Transverse colon (tissue), 4 donors: ENCODE measurements at regions not wholly inside any gene's neighbourhood (a gene's known extent, or its start where the extent isn't known, plus 50 kb on each side); places are given as distances from the start of the nearest gene placed in this dataset.

ENCODE experiments used
- DNase-seq: peaks from one replicate; pipeline ENCODE4 v3.0.0-alpha.2; 2019
- H3K27ac ChIP-seq, 4 donors: fragments of 200-600 bp; sonication (generic); 2 replicates each; pipeline ENCODE4 v1.5.1; 2016 to 2018; ENCODE audit warnings: inconsistent platforms in 4 of 4
- H3K27me3 ChIP-seq: fragments of 200-600 bp; sonication (generic); 2 replicates; pipeline ENCODE4 v1.5.1; 2017; ENCODE audit warnings: inconsistent platforms
- H3K36me3 ChIP-seq, 4 donors: fragments of 200-600 bp; sonication (generic); 2 replicates each; pipeline ENCODE4 v1.5.1; 2017 to 2019; ENCODE audit warnings: inconsistent platforms in 4 of 4
- H3K4me1 ChIP-seq, 4 donors: fragments of 200-600 bp; sonication (generic); 2 replicates each; pipeline ENCODE4 v1.5.1; 2017 to 2020; ENCODE audit warnings: inconsistent platforms in 4 of 4
- H3K4me3 ChIP-seq, 4 donors: fragments of 200-600 bp; sonication (generic); 1 replicate in 1 of 4; 2 replicates in 3 of 4; pipeline versions ENCODE4 v1.5.1 to v1.6.1; 2017 to 2019; ENCODE audit warnings: inconsistent platforms in 4 of 4
- H3K9me3 ChIP-seq, 2 donors: fragments of 200-600 bp; sonication (generic); 2 replicates each; pipeline ENCODE4 v1.5.1; 2017 to 2019; ENCODE audit warnings: inconsistent platforms in 2 of 2
- CTCF ChIP-seq, 5 experiments: fragments of 200-600 bp in 3 of 5; fragments of 450-650 bp in 2 of 5; sonication (generic) in 3 of 5; IDR thresholded peaks; 1 replicate in 2 of 5; 2 replicates in 3 of 5; pipeline ENCODE4 v1.5.1; 2016 to 2017; ENCODE audit warnings: antibody characterized with exemption in 5 of 5, inconsistent platforms in 3 of 5, mild to moderate bottlenecking in 2 of 5, moderate library complexity in 1 of 5
- EP300 ChIP-seq: sonication (generic); formaldehyde crosslinking; IDR thresholded peaks from one replicate; pipeline ENCODE4 v1.6.1; 2017; ENCODE audit warnings: antibody characterized with exemption, low read depth
- POLR2A ChIP-seq: fragments of 450-650 bp; IDR thresholded peaks from one replicate; pipeline ENCODE4 v1.6.1; 2016; ENCODE audit warnings: antibody characterized with exemption, mild to moderate bottlenecking, moderate library complexity
- POLR2AphosphoS5 ChIP-seq, 3 donors: sonication (generic); formaldehyde crosslinking; IDR thresholded peaks; one replicate each; pipeline ENCODE4 v1.6.1; 2016; ENCODE audit warnings: antibody characterized with exemption in 3 of 3
- whole genome bisulfite sequencing, 2 donors: methylation state at CpG; one replicate each; pipeline ENCODE4 v1.1.5; 2018; ENCODE audit warnings: low coverage in 1 of 2; 5-methylcytosine and 5-hydroxymethylcytosine counted together
- in situ Hi-C, 4 donors: fragments of 200-750 bp; cut with MboI; loops; one replicate each; pipeline versions ENCODE4 v1.15.0 to v1.15.1; 2017; ENCODE audit warnings: low sequenced_read_pairs in 3 of 4, low pct_ligation_motif_present in 1 of 4, low pct_unique_long_range_greater_than_20kb in 1 of 4
- intact Hi-C: fragments of 100-400 bp; cut with DNase I; formaldehyde crosslinking; loops from one replicate; pipeline ENCODE4 v1.15.1; 2023; ENCODE audit warnings: low total_unique reads

- in situ Hi-C loops, result no loop called here
- no peaks in the 10 kb centered on the region for H3K36me3 ChIP-seq
- intact Hi-C loops, result no loop called here
- H3K9me3 ChIP-seq, result no peaks in the 10 kb centered on the region
- H3K27ac ChIP-seq, result no peak overlapping the region
- TF ChIP-seq EP300 (no peak), POLR2A (no peak), CTCF (IDR thresholded peaks at IDR 0.05) (no peak), POLR2AphosphoS5 (IDR thresholded peaks at IDR 0.05) (no peak)
- H3K27me3 ChIP-seq, result no peaks in the 10 kb centered on the region
- DNase-seq, result no peak
- no peak overlapping the region for H3K4me3 ChIP-seq
- no peaks in the 10 kb centered on the region for H3K4me1 ChIP-seq
Measured at GRCh38 chr6:119887666-119888065, 538.1 kb upstream of the MAN1A1 start.

GRCh38 chr6:119881416-119881815, 531.9 kb upstream of the MAN1A1 start:
- Histone ChIP-seq H3K27me3 (no peaks in the 10 kb centered on the region), H3K4me3 (no peak overlapping the region), H3K4me1 (no peaks in the 10 kb centered on the region), H3K36me3 (no peaks in the 10 kb centered on the region), H3K27ac (no peak overlapping the region), H3K9me3 (no peaks in the 10 kb centered on the region)
- intact Hi-C loops (no loop called here), in situ Hi-C loops (no loop called here)
- no peak for DNase-seq
- TF ChIP-seq EP300, result no peak
- no peak for TF ChIP-seq POLR2A
- TF ChIP-seq CTCF (IDR thresholded peaks at IDR 0.05), result no peak
- no peak for TF ChIP-seq POLR2AphosphoS5 (IDR thresholded peaks at IDR 0.05)
- whole genome bisulfite sequencing, 2 donors, result 36 to 62% methylated on average over 1 of the region's 1 CpG

DNA sequence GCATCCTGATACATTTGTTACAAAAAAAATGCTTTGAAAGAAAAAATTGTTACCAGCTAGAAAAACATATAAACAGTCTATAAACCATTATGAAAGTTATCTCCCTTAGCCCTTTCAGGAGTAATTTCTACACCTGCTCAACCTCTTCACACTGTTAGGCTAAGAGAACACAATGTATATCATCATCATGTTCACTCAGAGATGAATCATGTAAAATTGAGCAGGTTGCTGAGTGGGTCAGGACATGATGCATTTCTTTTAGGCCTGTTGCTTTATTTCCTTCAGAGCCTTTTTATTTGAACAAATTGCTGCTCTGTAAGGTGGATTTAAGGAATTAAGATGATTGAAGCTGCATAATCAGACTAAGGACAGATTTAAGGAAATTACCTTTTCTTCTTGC, 531.3 kb upstream of the MAN1A1 start:
- in situ Hi-C loops, result no loop called here
- DNase-seq, result no peak
- Histone ChIP-seq H3K4me3 (no peak overlapping the region), H3K36me3 (no peaks in the 10 kb centered on the region), H3K27me3 (no peaks in the 10 kb centered on the region), H3K27ac (no peak overlapping the region), H3K4me1 (no peaks in the 10 kb centered on the region), H3K9me3 (no peaks in the 10 kb centered on the region)
- intact Hi-C loops, result no loop called here
- TF ChIP-seq CTCF (IDR thresholded peaks at IDR 0.05) (no peak), POLR2AphosphoS5 (IDR thresholded peaks at IDR 0.05) (no peak), POLR2A (no peak), EP300 (no peak)

- DNase-seq, result no peak
- no peaks in the 10 kb centered on the region for H3K36me3 ChIP-seq
- H3K4me1 ChIP-seq, result no peaks in the 10 kb centered on the region
- H3K9me3 ChIP-seq, result no peaks in the 10 kb centered on the region
- no peaks in the 10 kb centered on the region for H3K27me3 ChIP-seq
- H3K27ac ChIP-seq, result no peak overlapping the region
- WGBS, 2 donors, result 0 to 86% methylated on average over 1 of the region's 1 CpG
- TF ChIP-seq CTCF (IDR thresholded peaks at IDR 0.05) (no peak), POLR2AphosphoS5 (IDR thresholded peaks at IDR 0.05) (no peak), EP300 (no peak)
- in situ Hi-C loops, result no loop called here
- intact Hi-C loops, result no loop called here
- no peak overlapping the region for H3K4me3 ChIP-seq
Measured at GRCh38 chr6:119879731-119880130, 530.2 kb upstream of the MAN1A1 start.
